Gastroesophageal sphincter (tissue), 3 donors: ENCODE measurements at regions not wholly inside any gene's neighbourhood (a gene's known extent, or its start where the extent isn't known, plus 50 kb on each side); places are given as distances from the start of the nearest gene placed in this dataset.

Experiments
- POLR2A ChIP-seq, 2 donors: fragments of 450-650 bp; IDR thresholded peaks; one replicate each; pipeline ENCODE4 v1.6.1; 2017; ENCODE audit warnings: antibody characterized with exemption in 2 of 2, mild to moderate bottlenecking in 2 of 2, moderate library complexity in 1 of 2
- TF ChIP-seq, protein P1 (sequence below), 4 experiments: fragments of 200-600 bp in 2 of 4; fragments of 450-650 bp in 2 of 4; sonication (generic) in 1 of 4; IDR thresholded peaks; one replicate each; pipeline ENCODE4 v1.5.1; 2017 to 2019; ENCODE audit warnings: antibody characterized with exemption in 4 of 4, mild to moderate bottlenecking in 2 of 4, moderate library complexity in 2 of 4

DNA sequence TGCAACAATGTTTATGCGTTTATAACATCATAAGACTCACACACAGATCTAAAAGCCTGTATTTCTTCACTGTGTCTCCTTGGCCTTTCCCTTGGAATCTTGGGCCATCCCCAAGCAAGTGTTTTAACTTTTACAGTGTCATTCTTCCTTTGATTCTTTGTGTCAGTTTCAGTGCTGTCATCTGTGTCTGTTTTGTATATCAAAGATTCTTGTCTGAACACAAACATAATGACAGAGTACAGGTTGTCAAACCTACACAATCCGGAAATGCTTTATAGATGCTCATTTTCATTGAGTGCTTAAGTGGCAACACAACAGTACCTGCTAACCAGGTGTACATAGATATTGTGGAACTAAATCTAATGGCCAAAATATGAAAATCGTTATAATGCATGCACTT is 1500.0 kb downstream of the TECRL start:
- TF ChIP-seq, protein P1, sequence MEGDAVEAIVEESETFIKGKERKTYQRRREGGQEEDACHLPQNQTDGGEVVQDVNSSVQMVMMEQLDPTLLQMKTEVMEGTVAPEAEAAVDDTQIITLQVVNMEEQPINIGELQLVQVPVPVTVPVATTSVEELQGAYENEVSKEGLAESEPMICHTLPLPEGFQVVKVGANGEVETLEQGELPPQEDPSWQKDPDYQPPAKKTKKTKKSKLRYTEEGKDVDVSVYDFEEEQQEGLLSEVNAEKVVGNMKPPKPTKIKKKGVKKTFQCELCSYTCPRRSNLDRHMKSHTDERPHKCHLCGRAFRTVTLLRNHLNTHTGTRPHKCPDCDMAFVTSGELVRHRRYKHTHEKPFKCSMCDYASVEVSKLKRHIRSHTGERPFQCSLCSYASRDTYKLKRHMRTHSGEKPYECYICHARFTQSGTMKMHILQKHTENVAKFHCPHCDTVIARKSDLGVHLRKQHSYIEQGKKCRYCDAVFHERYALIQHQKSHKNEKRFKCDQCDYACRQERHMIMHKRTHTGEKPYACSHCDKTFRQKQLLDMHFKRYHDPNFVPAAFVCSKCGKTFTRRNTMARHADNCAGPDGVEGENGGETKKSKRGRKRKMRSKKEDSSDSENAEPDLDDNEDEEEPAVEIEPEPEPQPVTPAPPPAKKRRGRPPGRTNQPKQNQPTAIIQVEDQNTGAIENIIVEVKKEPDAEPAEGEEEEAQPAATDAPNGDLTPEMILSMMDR (IDR thresholded peaks at IDR 0.05), result no peak
- TF ChIP-seq POLR2A (IDR thresholded peaks at IDR 0.05), result no peak
